ENCODE measurements at regions not wholly inside any gene's neighbourhood (a gene's known extent, or its start where the extent isn't known, plus 50 kb on each side); places are given as distances from the start of the nearest gene placed in this dataset.

DNA sequence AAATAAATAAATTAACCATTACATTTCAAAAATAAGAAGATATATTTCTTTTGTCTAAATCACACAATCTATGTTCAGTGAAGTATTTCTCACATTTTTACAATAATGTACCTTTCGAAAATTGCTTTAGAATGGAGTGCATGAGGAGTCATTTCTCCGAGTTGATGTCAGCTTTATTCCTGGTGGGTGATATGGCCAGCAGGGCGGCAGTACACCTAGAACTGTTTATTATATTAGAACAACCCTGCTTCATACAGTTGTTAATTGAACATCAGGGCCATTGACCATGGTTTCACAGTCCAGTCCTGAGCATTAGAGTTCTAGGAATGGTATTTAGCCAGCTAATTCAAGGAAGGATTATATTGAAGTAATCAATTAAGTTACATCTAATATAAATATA is 696.3 kb upstream of the SLC10A2 start:
- Histone ChIP-seq H3K9ac (ENCODE audit: low read depth, low read length) (no peak overlapping the region), H3K36me3 (ENCODE audit: insufficient read depth, low read length) (no peaks in the 10 kb centered on the region), H3K4me1 (ENCODE audit: control insufficient read depth, insufficient read depth, low read length) (no peaks in the 10 kb centered on the region), H3K4me2 (ENCODE audit: low read length) (no peak overlapping the region), H3K27me3 (ENCODE audit: control insufficient read depth, insufficient read depth, low read length) (no peaks in the 10 kb centered on the region), H3K4me3 (ENCODE audit: low read length) (no peak overlapping the region), H3K9me3 (replicated peaks; ENCODE audit: low read length) (no peaks in the 10 kb centered on the region)

DNA sequence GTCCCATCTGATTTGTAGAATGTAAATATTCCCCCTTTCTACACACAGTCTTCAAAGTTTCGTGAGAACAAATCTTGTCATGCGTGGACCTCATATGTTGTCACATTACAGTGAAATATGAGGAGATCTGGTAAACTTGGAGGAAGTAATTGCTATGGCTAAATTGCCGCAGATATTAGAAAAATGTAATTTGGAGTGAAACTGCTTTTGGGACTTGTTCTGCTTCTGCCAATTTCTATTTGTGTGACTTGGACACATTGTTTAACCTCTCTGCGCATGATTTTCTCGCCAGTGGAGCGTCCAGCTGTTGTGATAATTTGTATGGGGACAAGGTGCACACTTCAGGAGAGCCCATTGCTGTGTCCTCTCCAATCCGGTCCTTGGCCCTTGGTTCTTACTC is 693.1 kb upstream of the SLC10A2 start:
- Histone ChIP-seq H3K4me1 (ENCODE audit: control insufficient read depth, insufficient read depth, low read length) (no peaks in the 10 kb centered on the region), H3K36me3 (ENCODE audit: insufficient read depth, low read length) (no peaks in the 10 kb centered on the region), H3K27me3 (ENCODE audit: control insufficient read depth, insufficient read depth, low read length) (no peaks in the 10 kb centered on the region), H3K9ac (ENCODE audit: low read depth, low read length) (no peak overlapping the region), H3K4me2 (ENCODE audit: low read length) (no peak overlapping the region), H3K4me3 (ENCODE audit: low read length) (no peak overlapping the region), H3K9me3 (replicated peaks; ENCODE audit: low read length) (no peaks in the 10 kb centered on the region)

DNA sequence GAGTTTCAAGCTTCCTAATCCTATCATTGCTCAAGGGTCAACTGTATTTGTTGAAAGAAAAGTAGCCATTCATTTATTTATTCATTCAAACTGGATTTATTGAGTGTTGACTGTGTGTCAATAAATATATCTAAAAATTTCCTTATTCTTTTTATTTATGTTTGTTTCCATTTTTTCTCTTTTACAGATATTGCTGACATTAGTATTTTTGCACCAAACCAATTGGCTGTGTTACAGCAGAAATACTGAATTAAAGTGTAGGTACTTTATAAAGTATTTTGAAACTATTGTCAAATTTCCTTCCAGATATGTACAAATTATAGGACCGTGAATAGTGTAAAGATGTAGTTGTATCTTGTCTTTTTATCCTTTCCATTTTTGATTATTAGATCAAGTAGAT is 692.0 kb upstream of the SLC10A2 start:
- Histone ChIP-seq H3K27me3 (ENCODE audit: control insufficient read depth, insufficient read depth, low read length) (no peaks in the 10 kb centered on the region), H3K4me3 (ENCODE audit: low read length) (no peak overlapping the region), H3K36me3 (ENCODE audit: insufficient read depth, low read length) (no peaks in the 10 kb centered on the region), H3K9me3 (replicated peaks; ENCODE audit: low read length) (no peaks in the 10 kb centered on the region), H3K4me2 (ENCODE audit: low read length) (no peak overlapping the region), H3K9ac (ENCODE audit: low read depth, low read length) (no peak overlapping the region), H3K4me1 (ENCODE audit: control insufficient read depth, insufficient read depth, low read length) (no peaks in the 10 kb centered on the region)

DNA sequence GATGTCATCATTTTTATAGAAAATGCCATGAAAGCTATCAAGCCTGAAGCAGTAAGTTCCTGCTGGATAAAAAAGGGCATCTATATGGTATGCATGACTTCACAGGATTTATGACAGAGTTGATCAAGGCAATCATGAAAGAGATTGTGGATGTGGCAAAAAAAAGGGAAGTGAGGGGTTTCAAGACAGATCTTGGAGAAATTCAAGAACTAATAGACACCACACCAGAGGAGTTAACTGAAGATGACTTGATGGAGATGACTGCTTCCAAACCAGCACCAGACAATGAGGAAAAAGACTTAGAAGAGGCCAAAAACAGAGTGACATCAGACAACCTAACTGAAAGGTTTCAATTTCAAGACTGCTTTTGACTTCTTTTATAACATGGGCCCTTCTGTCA is 691.1 kb upstream of the SLC10A2 start:
- Histone ChIP-seq H3K36me3 (ENCODE audit: insufficient read depth, low read length) (no peaks in the 10 kb centered on the region), H3K9ac (ENCODE audit: low read depth, low read length) (no peak overlapping the region), H3K4me1 (ENCODE audit: control insufficient read depth, insufficient read depth, low read length) (no peaks in the 10 kb centered on the region), H3K9me3 (replicated peaks; ENCODE audit: low read length) (no peaks in the 10 kb centered on the region), H3K27me3 (ENCODE audit: control insufficient read depth, insufficient read depth, low read length) (no peaks in the 10 kb centered on the region), H3K4me3 (ENCODE audit: low read length) (no peak overlapping the region), H3K4me2 (ENCODE audit: low read length) (no peak overlapping the region)

DNA sequence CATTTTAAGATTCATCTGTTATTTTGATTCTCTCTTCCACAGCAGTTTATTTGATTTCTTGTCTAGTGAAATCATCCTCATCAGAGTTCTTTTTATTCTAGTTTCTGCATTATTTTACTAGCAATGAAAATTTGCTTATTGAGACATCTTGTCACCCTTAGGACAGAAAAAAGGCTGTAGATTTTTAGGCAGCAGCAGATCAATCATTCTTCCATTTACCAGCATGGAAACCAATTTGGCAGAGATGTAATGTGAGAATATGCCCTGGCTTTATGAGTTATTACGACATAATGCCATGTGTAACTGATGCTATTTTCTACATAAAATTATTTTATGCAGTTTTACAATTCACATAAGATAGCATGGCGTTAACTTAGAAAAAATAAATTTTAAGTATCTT is 688.6 kb upstream of the SLC10A2 start:
- Histone ChIP-seq H3K9ac (ENCODE audit: low read depth, low read length) (no peak overlapping the region), H3K36me3 (ENCODE audit: insufficient read depth, low read length) (no peaks in the 10 kb centered on the region), H3K4me2 (ENCODE audit: low read length) (no peak overlapping the region), H3K4me3 (ENCODE audit: low read length) (no peak overlapping the region), H3K9me3 (replicated peaks; ENCODE audit: low read length) (no peaks in the 10 kb centered on the region), H3K4me1 (ENCODE audit: control insufficient read depth, insufficient read depth, low read length) (no peaks in the 10 kb centered on the region), H3K27me3 (ENCODE audit: control insufficient read depth, insufficient read depth, low read length) (no peaks in the 10 kb centered on the region)

DNA sequence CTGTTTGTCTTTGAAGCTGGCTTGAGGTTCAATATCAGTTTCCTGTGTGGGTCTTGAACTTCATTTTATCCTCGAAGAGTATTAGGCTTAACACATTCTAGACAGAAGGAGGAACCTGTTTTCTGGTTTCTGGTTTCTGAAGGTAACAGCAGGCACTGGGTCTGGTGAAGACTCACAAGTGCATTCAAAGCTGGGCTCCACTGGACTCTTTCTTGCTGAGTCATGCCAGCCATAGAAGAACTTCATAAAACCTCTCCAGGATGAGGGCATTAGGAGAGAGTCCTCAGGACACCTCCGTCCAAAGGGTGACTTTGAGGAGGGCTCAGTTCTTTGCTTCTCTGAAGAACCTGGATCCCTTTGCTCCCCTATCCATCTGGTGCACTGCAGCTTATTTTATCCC is 668.6 kb upstream of the SLC10A2 start:
- H3K4me1 ChIP-seq (ENCODE audit: control insufficient read depth, insufficient read depth, low read length) = no peaks in the 10 kb centered on the region
- no peaks in the 10 kb centered on the region for H3K27me3 ChIP-seq (ENCODE audit: control insufficient read depth, insufficient read depth, low read length)
- H3K36me3 ChIP-seq (ENCODE audit: insufficient read depth, low read length) = no peaks in the 10 kb centered on the region
- H3K9me3 ChIP-seq (replicated peaks; ENCODE audit: low read length) = peaks cover 5% of the 10 kb centered on the region
- no peak overlapping the region for H3K9ac ChIP-seq (ENCODE audit: low read depth, low read length)
- no peak overlapping the region for H3K4me2 ChIP-seq (ENCODE audit: low read length)
- H3K4me3 ChIP-seq (ENCODE audit: low read length) = no peak overlapping the region

DNA sequence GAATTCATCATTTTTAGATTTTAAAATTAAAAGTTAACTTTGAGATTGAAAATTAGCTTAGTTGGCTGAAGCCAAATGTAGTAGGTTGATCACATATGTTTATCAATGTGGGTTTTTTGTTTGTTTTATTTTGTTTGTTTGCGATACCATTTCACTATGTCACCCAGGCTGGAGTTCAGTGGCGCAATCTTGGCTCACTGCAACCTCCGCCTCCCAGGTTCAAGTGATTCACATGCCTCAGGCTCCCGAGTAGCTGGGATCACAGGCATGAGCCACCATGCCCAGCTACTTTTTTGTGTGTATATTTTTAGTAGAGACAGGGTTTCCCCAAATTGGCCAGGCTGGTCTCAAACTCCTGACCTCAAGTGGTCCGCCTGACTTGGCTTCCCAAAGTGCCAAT is 665.7 kb upstream of the SLC10A2 start:
- peaks cover 8% of the 10 kb centered on the region for H3K9me3 ChIP-seq (replicated peaks; ENCODE audit: low read length)
- no peak overlapping the region for H3K4me3 ChIP-seq (ENCODE audit: low read length)
- H3K4me1 ChIP-seq (ENCODE audit: control insufficient read depth, insufficient read depth, low read length) = no peaks in the 10 kb centered on the region
- no peak overlapping the region for H3K9ac ChIP-seq (ENCODE audit: low read depth, low read length)
- no peaks in the 10 kb centered on the region for H3K36me3 ChIP-seq (ENCODE audit: insufficient read depth, low read length)
- no peaks in the 10 kb centered on the region for H3K27me3 ChIP-seq (ENCODE audit: control insufficient read depth, insufficient read depth, low read length)
- no peak overlapping the region for H3K4me2 ChIP-seq (ENCODE audit: low read length)

DNA sequence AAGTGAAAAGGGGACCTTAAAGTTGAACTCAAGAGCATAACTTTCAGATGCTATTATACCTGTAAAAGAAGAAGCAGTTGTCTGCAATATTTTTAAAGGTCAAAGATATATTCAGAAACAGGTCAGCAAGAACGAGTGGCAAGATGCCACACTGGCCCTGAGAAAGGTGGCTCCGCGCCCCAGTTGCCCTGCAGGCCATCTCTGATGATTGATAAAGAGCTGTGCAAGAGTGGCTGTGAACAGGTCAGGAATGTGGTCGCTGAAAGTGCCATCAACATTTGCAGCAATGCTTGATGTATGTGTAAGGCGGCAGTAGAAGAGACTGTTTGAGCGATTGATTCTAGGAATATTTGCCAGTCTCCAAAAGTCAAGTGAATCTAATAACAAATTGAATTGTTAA is 664.2 kb upstream of the SLC10A2 start:
- Histone ChIP-seq H3K4me3 (ENCODE audit: low read length) (no peak overlapping the region), H3K27me3 (ENCODE audit: control insufficient read depth, insufficient read depth, low read length) (no peaks in the 10 kb centered on the region), H3K36me3 (ENCODE audit: insufficient read depth, low read length) (no peaks in the 10 kb centered on the region), H3K4me2 (ENCODE audit: low read length) (no peak overlapping the region), H3K4me1 (ENCODE audit: control insufficient read depth, insufficient read depth, low read length) (no peaks in the 10 kb centered on the region), H3K9me3 (replicated peaks; ENCODE audit: low read length) (peaks cover 8% of the 10 kb centered on the region), H3K9ac (ENCODE audit: low read depth, low read length) (no peak overlapping the region)

DNA sequence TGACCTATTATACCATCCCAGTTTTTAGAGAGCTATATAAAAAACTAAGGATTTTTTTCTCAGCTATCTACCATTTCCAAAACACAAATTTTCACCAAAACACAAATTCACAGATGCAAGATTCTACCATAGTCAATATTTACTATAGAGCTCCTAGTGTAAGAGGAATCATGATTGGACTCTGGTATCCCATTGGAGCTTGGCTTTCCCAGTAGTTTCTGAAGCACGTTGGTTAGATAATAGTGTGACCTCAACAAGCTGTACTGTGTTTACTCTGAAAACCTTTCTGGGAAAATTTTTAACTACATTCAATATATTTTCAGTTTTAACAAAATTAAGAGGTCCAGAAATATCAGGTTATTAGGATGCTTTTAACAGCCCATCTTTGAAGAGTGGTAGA is 660.6 kb upstream of the SLC10A2 start:
- H3K4me2 ChIP-seq (ENCODE audit: low read length) = no peak overlapping the region
- H3K4me1 ChIP-seq (ENCODE audit: control insufficient read depth, insufficient read depth, low read length) = no peaks in the 10 kb centered on the region
- no peak overlapping the region for H3K4me3 ChIP-seq (ENCODE audit: low read length)
- peaks cover 3% of the 10 kb centered on the region for H3K9me3 ChIP-seq (replicated peaks; ENCODE audit: low read length)
- no peak overlapping the region for H3K9ac ChIP-seq (ENCODE audit: low read depth, low read length)
- H3K27me3 ChIP-seq (ENCODE audit: control insufficient read depth, insufficient read depth, low read length) = no peaks in the 10 kb centered on the region
- no peaks in the 10 kb centered on the region for H3K36me3 ChIP-seq (ENCODE audit: insufficient read depth, low read length)

DNA sequence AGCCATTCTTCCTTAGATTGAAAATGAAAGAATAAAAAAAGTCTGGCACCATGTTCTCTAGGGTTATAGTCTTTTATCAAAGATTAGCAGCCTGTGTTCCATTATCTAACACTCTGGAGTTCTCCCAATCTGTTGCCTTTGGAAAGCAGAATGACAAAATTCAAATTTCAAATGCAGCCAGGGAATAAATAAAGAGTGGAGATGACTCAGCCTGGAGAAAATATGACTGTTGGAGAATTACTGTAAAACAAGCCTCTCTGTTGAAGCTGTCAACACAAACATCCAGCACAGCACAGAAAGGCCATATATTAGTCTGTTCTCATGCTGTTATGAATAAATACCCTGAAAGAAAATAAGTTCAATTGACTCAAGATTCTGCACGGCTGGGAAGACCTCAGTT is 650.5 kb upstream of the SLC10A2 start:
- Histone ChIP-seq H3K27me3 (ENCODE audit: control insufficient read depth, insufficient read depth, low read length) (no peaks in the 10 kb centered on the region), H3K4me3 (ENCODE audit: low read length) (no peak overlapping the region), H3K9me3 (replicated peaks; ENCODE audit: low read length) (no peaks in the 10 kb centered on the region), H3K9ac (ENCODE audit: low read depth, low read length) (no peak overlapping the region), H3K4me2 (ENCODE audit: low read length) (no peak overlapping the region), H3K36me3 (ENCODE audit: insufficient read depth, low read length) (no peaks in the 10 kb centered on the region), H3K4me1 (ENCODE audit: control insufficient read depth, insufficient read depth, low read length) (no peaks in the 10 kb centered on the region)

DNA sequence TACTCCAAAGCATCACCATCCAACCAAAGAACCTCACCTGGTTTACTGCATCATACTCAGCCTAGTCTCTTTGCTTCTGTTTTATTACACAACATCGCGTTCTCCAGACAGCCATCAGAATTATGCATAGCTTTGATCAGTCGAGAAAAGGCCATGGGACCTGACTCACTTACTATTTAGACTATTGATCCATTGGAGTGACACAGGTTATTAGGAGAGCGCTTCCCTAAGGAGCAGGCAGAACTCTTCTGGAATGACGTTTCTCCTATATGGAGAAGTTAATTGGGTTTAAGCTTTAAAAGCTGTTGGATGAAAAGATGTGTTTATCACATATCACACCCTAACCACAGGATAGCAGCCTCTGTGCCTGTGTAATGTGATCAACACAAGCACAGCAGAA is 649.1 kb upstream of the SLC10A2 start:
- Histone ChIP-seq H3K4me3 (ENCODE audit: low read length) (no peak overlapping the region), H3K36me3 (ENCODE audit: insufficient read depth, low read length) (no peaks in the 10 kb centered on the region), H3K27me3 (ENCODE audit: control insufficient read depth, insufficient read depth, low read length) (no peaks in the 10 kb centered on the region), H3K9ac (ENCODE audit: low read depth, low read length) (no peak overlapping the region), H3K4me1 (ENCODE audit: control insufficient read depth, insufficient read depth, low read length) (no peaks in the 10 kb centered on the region), H3K9me3 (replicated peaks; ENCODE audit: low read length) (no peaks in the 10 kb centered on the region), H3K4me2 (ENCODE audit: low read length) (no peak overlapping the region)

DNA sequence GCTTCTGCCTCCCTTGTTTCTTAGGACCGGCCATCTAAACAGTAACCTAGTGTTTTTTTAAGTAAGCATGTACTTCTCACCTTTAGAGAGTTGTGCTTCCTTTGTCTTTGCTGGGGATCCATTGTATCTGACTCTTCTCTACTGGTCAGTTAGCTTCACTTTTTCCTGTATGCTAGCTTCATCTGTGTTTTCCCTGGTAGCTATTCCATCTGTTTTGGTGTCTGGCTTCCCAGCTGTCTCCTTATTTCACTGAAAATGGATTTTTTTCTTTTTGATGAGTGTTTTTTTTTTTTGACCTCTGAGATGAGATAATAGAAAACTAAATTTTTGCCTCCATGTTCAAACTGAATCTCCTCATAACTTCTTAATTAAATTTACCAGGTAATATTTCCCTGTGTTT is 637.0 kb upstream of the SLC10A2 start:
- H3K27me3 ChIP-seq (ENCODE audit: control insufficient read depth, insufficient read depth, low read length) = no peaks in the 10 kb centered on the region
- no peak overlapping the region for H3K4me2 ChIP-seq (ENCODE audit: low read length)
- H3K4me1 ChIP-seq (ENCODE audit: control insufficient read depth, insufficient read depth, low read length) = no peaks in the 10 kb centered on the region
- H3K36me3 ChIP-seq (ENCODE audit: insufficient read depth, low read length) = no peaks in the 10 kb centered on the region
- no peak overlapping the region for H3K9ac ChIP-seq (ENCODE audit: low read depth, low read length)
- peaks cover 5% of the 10 kb centered on the region for H3K9me3 ChIP-seq (replicated peaks; ENCODE audit: low read length)
- H3K4me3 ChIP-seq (ENCODE audit: low read length) = no peak overlapping the region

DNA sequence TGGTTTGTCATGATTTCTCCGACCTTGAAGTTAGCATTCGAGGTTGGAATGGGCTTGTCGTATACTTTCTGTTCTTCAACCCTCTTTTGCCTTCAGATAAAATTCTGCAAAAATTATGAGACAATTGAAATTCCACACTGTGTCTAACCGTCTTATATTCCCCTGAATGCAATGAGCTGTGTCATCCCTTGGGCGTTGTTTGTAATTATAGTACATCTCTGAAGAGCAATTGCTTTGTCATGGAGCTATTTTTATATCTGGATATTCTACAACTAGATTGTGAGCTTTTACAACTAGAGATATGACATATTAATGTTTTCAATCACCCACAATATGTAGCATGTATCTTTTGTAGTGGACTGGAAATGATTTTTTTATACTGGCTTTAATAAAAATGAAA is 631.8 kb upstream of the SLC10A2 start:
- Histone ChIP-seq H3K27me3 (ENCODE audit: control insufficient read depth, insufficient read depth, low read length) (no peaks in the 10 kb centered on the region), H3K9me3 (replicated peaks; ENCODE audit: low read length) (no peaks in the 10 kb centered on the region), H3K9ac (ENCODE audit: low read depth, low read length) (no peak overlapping the region), H3K4me3 (ENCODE audit: low read length) (no peak overlapping the region), H3K4me1 (ENCODE audit: control insufficient read depth, insufficient read depth, low read length) (no peaks in the 10 kb centered on the region), H3K4me2 (ENCODE audit: low read length) (no peak overlapping the region), H3K36me3 (ENCODE audit: insufficient read depth, low read length) (no peaks in the 10 kb centered on the region)

Data from skeletal muscle satellite cell (primary cell).